CD8-positive, alpha-beta memory T cell (primary cell): ENCODE measurements at regions not wholly inside any gene's neighbourhood (a gene's known extent, or its start where the extent isn't known, plus 50 kb on each side); places are given as distances from the start of the nearest gene placed in this dataset.

Experiments
- CTCF ChIA-PET: fragments of 350-600 bp; sonication (Branson Sonifier 250); formaldehyde crosslinking; loops from one replicate; lab custom pipeline; 2021; ENCODE audit warnings: antibody characterized with exemption; lab: Charles Lee
- POLR2A ChIA-PET: fragments of 350-600 bp; sonication (Branson Sonifier 250); formaldehyde crosslinking; loops from one replicate; lab custom pipeline; 2021; ENCODE audit warnings: antibody characterized with exemption; lab: Charles Lee
- DNase-seq, 5 donors: peaks; one replicate each; pipeline versions ENCODE4 v3.0.0 to v3.0.0-alpha.2; 2020 to 2022; ENCODE audit warnings: mixed read lengths in 1 of 5
- H3K27ac ChIP-seq: one replicate; pipeline ENCODE4 v1.7.0; 2013; ENCODE audit warnings: low read depth, mild to moderate bottlenecking, low read length, moderate library complexity
- H3K27me3 ChIP-seq: 2 replicates; pipeline ENCODE4 v1.7.0; 2013; ENCODE audit warnings: low read length, mild to moderate bottlenecking; ENCODE audit not compliant: insufficient read depth, poor library complexity, severe bottlenecking
- H3K36me3 ChIP-seq: 2 replicates; pipeline ENCODE4 v1.7.0; 2013; ENCODE audit warnings: mild to moderate bottlenecking, low read length, moderate library complexity; ENCODE audit not compliant: insufficient read depth
- H3K4me1 ChIP-seq: 2 replicates; pipeline ENCODE4 v1.7.0; 2013; ENCODE audit warnings: mild to moderate bottlenecking, low read length, moderate library complexity; ENCODE audit not compliant: insufficient read depth
- H3K4me3 ChIP-seq: 2 replicates; pipeline ENCODE4 v1.7.0; 2013; ENCODE audit warnings: mild to moderate bottlenecking, low read length
- H3K9me3 ChIP-seq: 2 replicates; pipeline ENCODE4 v1.7.0; 2013; ENCODE audit warnings: mild to moderate bottlenecking, low read length
- H3K27ac Mint-ChIP-seq, 8 donors: one replicate each; pipeline ENCODE4 v1.8.0; 2020 to 2021; ENCODE audit warnings: mixed read lengths in 8 of 8, mild to moderate bottlenecking in 6 of 8, inconsistent platforms in 3 of 8, moderate library complexity in 3 of 8
- H3K27me3 Mint-ChIP-seq, 2 donors: one replicate each; pipeline ENCODE4 v1.8.0; 2020 to 2021; ENCODE audit warnings: mixed read lengths in 2 of 2, mild to moderate bottlenecking in 1 of 2, moderate library complexity in 1 of 2
- H3K36me3 Mint-ChIP-seq, 3 donors: one replicate each; pipeline ENCODE4 v1.8.0; 2020 to 2021; ENCODE audit warnings: mixed read lengths in 3 of 3, inconsistent platforms in 1 of 3, mild to moderate bottlenecking in 1 of 3
- H3K4me1 Mint-ChIP-seq, 3 donors: one replicate each; pipeline ENCODE4 v1.8.0; 2020 to 2021; ENCODE audit warnings: mixed read lengths in 3 of 3, inconsistent platforms in 1 of 3, mild to moderate bottlenecking in 1 of 3
- H3K4me3 Mint-ChIP-seq, 7 donors: one replicate each; pipeline ENCODE4 v1.8.0; 2020 to 2021; ENCODE audit warnings: mixed read lengths in 7 of 7, mild to moderate bottlenecking in 6 of 7, moderate library complexity in 4 of 7, inconsistent platforms in 2 of 7
- H3K9me3 Mint-ChIP-seq, 5 donors: one replicate each; pipeline ENCODE4 v1.8.0; 2020 to 2022; ENCODE audit warnings: mixed read lengths in 5 of 5, mild to moderate bottlenecking in 3 of 5, moderate library complexity in 2 of 5, inconsistent platforms in 1 of 5

- CTCF ChIA-PET: no interaction called here
- Mint-ChIP-seq H3K27me3 (peaks cover 3 to 25% of the 10 kb centered on the region in 2 donors), H3K9me3 (peaks cover 0 to 4% (median 0%) of the 10 kb centered on the region in 5 donors), H3K27ac (no peak overlapping the region), H3K4me3 (no peak overlapping the region), H3K36me3 (no peaks in the 10 kb centered on the region), H3K4me1 (no peaks in the 10 kb centered on the region)
- H3K4me3 ChIP-seq: no peak overlapping the region
- no peaks in the 10 kb centered on the region for H3K27me3 ChIP-seq
- POLR2A ChIA-PET: no interaction called here
- H3K4me1 ChIP-seq: no peaks in the 10 kb centered on the region
- H3K36me3 ChIP-seq: no peaks in the 10 kb centered on the region
- H3K9me3 ChIP-seq: no peaks in the 10 kb centered on the region
- no peak overlapping the region for H3K27ac ChIP-seq
- DNase-seq: no peak
Observed at GRCh38 chr2:236796236-236796635, 226.6 kb downstream of the ACKR3 start.

- Mint-ChIP-seq H3K4me3 (no peak overlapping the region), H3K36me3 (no peaks in the 10 kb centered on the region), H3K9me3 (peaks cover 0 to 4% (median 0%) of the 10 kb centered on the region in 5 donors), H3K27me3 (peaks cover 7 to 24% of the 10 kb centered on the region in 2 donors), H3K4me1 (no peaks in the 10 kb centered on the region), H3K27ac (no peak overlapping the region)
- Histone ChIP-seq H3K4me1 (no peaks in the 10 kb centered on the region), H3K36me3 (no peaks in the 10 kb centered on the region), H3K4me3 (no peak overlapping the region), H3K27ac (no peak overlapping the region), H3K9me3 (no peaks in the 10 kb centered on the region), H3K27me3 (no peaks in the 10 kb centered on the region)
- ChIA-PET POLR2A (no interaction called here), CTCF (no interaction called here)
- no peak for DNase-seq
Observed at GRCh38 chr2:236797411-236797810, 227.8 kb downstream of the ACKR3 start.

GRCh38 chr2:236798491-236798890 is 228.9 kb downstream of the ACKR3 start:
- Mint-ChIP-seq H3K27ac (no peak overlapping the region), H3K9me3 (peaks cover 0 to 4% (median 0%) of the 10 kb centered on the region in 5 donors), H3K4me3 (no peak overlapping the region), H3K4me1 (no peaks in the 10 kb centered on the region), H3K36me3 (no peaks in the 10 kb centered on the region), H3K27me3 (peaks cover 9 to 33% of the 10 kb centered on the region in 2 donors)
- POLR2A ChIA-PET: no interaction called here
- H3K36me3 ChIP-seq: no peaks in the 10 kb centered on the region
- no peak overlapping the region for H3K27ac ChIP-seq
- H3K4me1 ChIP-seq: no peaks in the 10 kb centered on the region
- no peaks in the 10 kb centered on the region for H3K27me3 ChIP-seq
- CTCF ChIA-PET: no interaction called here
- DNase-seq: no peak
- H3K9me3 ChIP-seq: no peaks in the 10 kb centered on the region
- H3K4me3 ChIP-seq: no peak overlapping the region

GRCh38 chr2:236799391-236800026 is 229.9 kb downstream of the ACKR3 start:
- no peak for DNase-seq
- ChIA-PET CTCF (no interaction called here), POLR2A (no interaction called here)
- Mint-ChIP-seq H3K4me3 (no peak overlapping the region), H3K27ac (no peak overlapping the region), H3K9me3 (peaks cover 0 to 4% (median 0%) of the 10 kb centered on the region in 5 donors), H3K27me3 (peaks cover 9 to 36% of the 10 kb centered on the region in 2 donors), H3K4me1 (no peaks in the 10 kb centered on the region), H3K36me3 (no peaks in the 10 kb centered on the region)
- no peaks in the 10 kb centered on the region for H3K9me3 ChIP-seq
- no peak overlapping the region for H3K27ac ChIP-seq
- H3K36me3 ChIP-seq: no peaks in the 10 kb centered on the region
- H3K27me3 ChIP-seq: no peaks in the 10 kb centered on the region
- no peak overlapping the region for H3K4me3 ChIP-seq
- H3K4me1 ChIP-seq: no peaks in the 10 kb centered on the region

GRCh38 chr2:236802862-236803261 is 233.2 kb downstream of the ACKR3 start:
- H3K9me3 Mint-ChIP-seq: peaks cover 2 to 10% (median 6%) of the 10 kb centered on the region in 5 donors
- H3K27ac ChIP-seq: no peak overlapping the region

GRCh38 chr2:236803621-236804020 is 234.0 kb downstream of the ACKR3 start:
- H3K4me3 Mint-ChIP-seq: no peak overlapping the region
- H3K27me3 Mint-ChIP-seq: peaks cover 16 to 37% of the 10 kb centered on the region in 2 donors
- POLR2A ChIA-PET: no interaction called here
- no peaks in the 10 kb centered on the region for H3K36me3 ChIP-seq
- no peaks in the 10 kb centered on the region for H3K4me1 Mint-ChIP-seq
- DNase-seq: no peak
- H3K27me3 ChIP-seq: no peaks in the 10 kb centered on the region
- no peaks in the 10 kb centered on the region for H3K9me3 ChIP-seq
- H3K9me3 Mint-ChIP-seq: peaks cover 4 to 15% (median 10%) of the 10 kb centered on the region in 5 donors
- H3K4me3 ChIP-seq: no peak overlapping the region
- no peaks in the 10 kb centered on the region for H3K36me3 Mint-ChIP-seq
- no peak overlapping the region for H3K27ac Mint-ChIP-seq
- H3K4me1 ChIP-seq: no peaks in the 10 kb centered on the region
- CTCF ChIA-PET: no interaction called here
- no peak overlapping the region for H3K27ac ChIP-seq

More at GRCh38 chr2:236802862-236803261, 233.2 kb downstream of the ACKR3 start:
- no peak for DNase-seq
- ChIA-PET CTCF (no interaction called here), POLR2A (no interaction called here)
- Mint-ChIP-seq H3K27ac (no peak overlapping the region), H3K36me3 (no peaks in the 10 kb centered on the region), H3K4me1 (no peaks in the 10 kb centered on the region), H3K27me3 (peaks cover 16 to 33% of the 10 kb centered on the region in 2 donors), H3K4me3 (no peak overlapping the region)
- Histone ChIP-seq H3K9me3 (no peaks in the 10 kb centered on the region), H3K36me3 (no peaks in the 10 kb centered on the region), H3K27me3 (no peaks in the 10 kb centered on the region), H3K4me1 (no peaks in the 10 kb centered on the region), H3K4me3 (no peak overlapping the region)

- Mint-ChIP-seq H3K27me3 (peaks cover 19 to 33% of the 10 kb centered on the region in 2 donors), H3K36me3 (peaks cover 0 to 3% (median 0%) of the 10 kb centered on the region in 3 donors), H3K27ac (no peak overlapping the region), H3K4me3 (no peak overlapping the region), H3K4me1 (no peaks in the 10 kb centered on the region), H3K9me3 (peaks cover 9 to 35% (median 23%) of the 10 kb centered on the region in 5 donors)
- H3K4me3 ChIP-seq: no peak overlapping the region
- ChIA-PET POLR2A (no interaction called here), CTCF (no interaction called here)
- H3K27me3 ChIP-seq: no peaks in the 10 kb centered on the region
- no peaks in the 10 kb centered on the region for H3K9me3 ChIP-seq
- no peaks in the 10 kb centered on the region for H3K36me3 ChIP-seq
- DNase-seq: no peak
- H3K4me1 ChIP-seq: no peaks in the 10 kb centered on the region
- no peak overlapping the region for H3K27ac ChIP-seq
Observed at GRCh38 chr2:236805800-236806531, 236.3 kb downstream of the ACKR3 start.

GRCh38 chr2:236809716-236810115 is 240.1 kb downstream of the ACKR3 start:
- DNase-seq: no peak
- Mint-ChIP-seq H3K4me1 (no peaks in the 10 kb centered on the region), H3K27ac (no peak overlapping the region), H3K9me3 (peaks cover 9 to 35% (median 23%) of the 10 kb centered on the region in 5 donors), H3K36me3 (peaks cover 0 to 3% (median 0%) of the 10 kb centered on the region in 3 donors), H3K27me3 (peaks cover 12 to 21% of the 10 kb centered on the region in 2 donors), H3K4me3 (no peak overlapping the region)
- Histone ChIP-seq H3K9me3 (no peaks in the 10 kb centered on the region), H3K4me3 (no peak overlapping the region), H3K27me3 (no peaks in the 10 kb centered on the region), H3K4me1 (no peaks in the 10 kb centered on the region), H3K36me3 (no peaks in the 10 kb centered on the region), H3K27ac (no peak overlapping the region)
- ChIA-PET CTCF (no interaction called here), POLR2A (no interaction called here)
